ENCODE measurements at regions not wholly inside any gene's neighbourhood (a gene's known extent, or its start where the extent isn't known, plus 50 kb on each side); places are given as distances from the start of the nearest gene placed in this dataset.

GRCh38 chr3:150227839-150228238 is 180.3 kb upstream of the TSC22D2 start:
- WGBS, 4 donors, result 47 to 55% (median 49%) methylated on average over 4 to 5 of the region's 5 CpGs
- intact Hi-C loops (cut with DNase I), result loop anchor here (2.0 to 10.0 kb wide), 5 partner anchors 184 to 269 kb away; no protein-coding TSS in a partner anchor
- Histone ChIP-seq H3K4me1 (peaks cover 0 to 20% (median 2%) of the 10 kb centered on the region in 12 donors), H3K36me3 (no peaks in the 10 kb centered on the region), H3K4me3 (no peak overlapping the region), H3K27me3 (peaks cover 0 to 6% (median 0%) of the 10 kb centered on the region in 9 donors), H3K9me3 (no peaks in the 10 kb centered on the region), H3K27ac (no peak overlapping the region)
- TF ChIP-seq POLR2A (IDR thresholded peaks at IDR 0.05), result no peak
- TF ChIP-seq CTCF (IDR thresholded peaks at IDR 0.05), result peak; percentile 44 to 69 (median 57)
- peak in 4 of 5 donors; percentile 25 to 43 (median 35) for DNase-seq
- ATAC-seq, result peak in 3 of 4 donors; percentile 17 to 59 (median 28)

GRCh38 chr3:150225986-150226385 is 182.1 kb upstream of the TSC22D2 start:
- DNase-seq (peak in 4 of 5 donors; percentile 41 to 70 (median 59)), ATAC-seq (peak; percentile 23 to 84 (median 62))
- Histone ChIP-seq H3K9me3 (no peaks in the 10 kb centered on the region), H3K36me3 (no peaks in the 10 kb centered on the region), H3K4me3 (peak overlapping the region in 2 of 12 donors; percentile 2 to 19), H3K27ac (peak overlapping the region in 5 of 12 donors; percentile 13 to 65 (median 47)), H3K4me1 (peaks cover 0 to 21% (median 1%) of the 10 kb centered on the region in 12 donors), H3K27me3 (peaks cover 0 to 8% (median 0%) of the 10 kb centered on the region in 9 donors)
- intact Hi-C loops (cut with DNase I), result loop anchor here (2.0 to 10.0 kb wide), 5 partner anchors 186 to 271 kb away; no protein-coding TSS in a partner anchor
- TF ChIP-seq POLR2A (IDR thresholded peaks at IDR 0.05) (no peak), CTCF (IDR thresholded peaks at IDR 0.05) (no peak)
- 32 to 62% (median 44%) methylated on average over 9 of the region's 9 CpGs for WGBS, 4 donors

- DNase-seq, result no peak
- no peaks in the 10 kb centered on the region for H3K36me3 ChIP-seq
- H3K27me3 ChIP-seq, result peaks cover 0 to 14% (median 0%) of the 10 kb centered on the region in 9 donors
- no peaks in the 10 kb centered on the region for H3K9me3 ChIP-seq
- 77 to 96% (median 93%) methylated on average over 4 of the region's 4 CpGs for WGBS, 4 donors
- no peak overlapping the region for H3K27ac ChIP-seq
- ATAC-seq, result no peak
- TF ChIP-seq CTCF (IDR thresholded peaks at IDR 0.05), result no peak
- no peak for TF ChIP-seq POLR2A (IDR thresholded peaks at IDR 0.05)
- H3K4me3 ChIP-seq, result no peak overlapping the region
- H3K4me1 ChIP-seq, result peaks cover 0 to 26% (median 4%) of the 10 kb centered on the region in 12 donors
- intact Hi-C loops (cut with DNase I), result loop anchor here in 4 of 10 donors (5.0 to 10.0 kb wide), 3 partner anchors 191 to 271 kb away; no protein-coding TSS in a partner anchor
These were observed 184.5 kb upstream of the TSC22D2 start for GRCh38 chr3:150223558-150223957.

GRCh38 chr3:150222691-150223489 is 185.2 kb upstream of the TSC22D2 start:
- H3K4me1 ChIP-seq, result peaks cover 0 to 26% (median 4%) of the 10 kb centered on the region in 12 donors
- whole genome bisulfite sequencing, 4 donors, result 86 to 94% (median 86%) methylated on average over 10 of the region's 10 CpGs
- TF ChIP-seq CTCF (IDR thresholded peaks at IDR 0.05), result no peak
- no peak for TF ChIP-seq POLR2A (IDR thresholded peaks at IDR 0.05)
- H3K9me3 ChIP-seq, result peaks cover 0 to 4% (median 0%) of the 10 kb centered on the region in 12 donors
- ATAC-seq (no peak), DNase-seq (no peak)
- no peak overlapping the region for H3K4me3 ChIP-seq
- H3K27me3 ChIP-seq, result peaks cover 0 to 14% (median 0%) of the 10 kb centered on the region in 9 donors
- no peak overlapping the region for H3K27ac ChIP-seq
- no peaks in the 10 kb centered on the region for H3K36me3 ChIP-seq
- intact Hi-C loops (cut with DNase I), result loop anchor here in 4 of 10 donors (5.0 to 10.0 kb wide), 3 partner anchors 192 to 272 kb away; no protein-coding TSS in a partner anchor
